ENCODE measurements at regions not wholly inside any gene's neighbourhood (a gene's known extent, or its start where the extent isn't known, plus 50 kb on each side); places are given as distances from the start of the nearest gene placed in this dataset.

Small RNA genes in the stretch of these regions (microRNA-seq; reads per million reads assigned to microRNA genes)
- gene MIR548AG1: 0 reads per million in 2 donors
